ENCODE measurements at regions not wholly inside any gene's neighbourhood (a gene's known extent, or its start where the extent isn't known, plus 50 kb on each side); places are given as distances from the start of the nearest gene placed in this dataset.

DNA sequence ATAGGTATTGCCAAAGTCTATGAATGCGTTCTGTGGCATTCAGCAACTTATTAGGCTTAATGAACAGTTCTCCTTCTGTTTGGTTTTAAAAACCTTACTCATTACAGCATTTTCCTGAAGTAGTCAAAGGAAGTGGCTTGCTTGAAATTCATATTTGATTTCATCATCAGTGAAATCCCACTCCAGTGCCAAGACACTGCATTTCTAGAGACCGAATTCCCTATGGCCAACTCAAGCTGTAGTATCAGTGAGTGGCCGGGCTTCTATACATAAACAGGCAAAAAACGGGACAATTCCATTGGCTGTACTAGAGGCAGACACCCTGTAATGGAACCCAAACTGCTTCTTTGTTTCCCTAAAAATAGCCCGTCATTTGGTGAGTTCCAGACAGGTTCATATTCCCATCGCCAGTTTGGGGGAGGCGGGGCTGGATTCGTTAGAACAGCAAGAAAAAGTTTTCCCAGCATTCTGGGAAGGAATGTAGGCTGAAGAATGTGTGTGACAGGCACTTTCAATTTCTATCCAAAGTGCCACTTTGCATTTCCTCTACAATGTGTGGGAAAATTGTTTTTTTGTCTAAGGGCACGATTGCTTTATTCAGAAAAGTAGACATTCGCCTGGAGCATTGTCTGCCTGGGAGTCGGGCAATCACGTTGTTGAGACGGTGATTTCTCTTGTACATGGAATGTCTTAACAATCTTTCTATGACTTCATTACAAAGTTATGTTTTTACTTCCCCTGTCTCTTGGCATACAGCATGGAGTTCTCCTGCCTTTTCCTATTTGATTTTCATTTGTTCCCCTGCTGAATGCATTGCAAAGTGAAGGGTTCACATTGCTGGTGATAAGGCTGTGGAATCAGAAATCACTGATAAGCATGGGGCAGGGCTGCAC, 141.8 kb upstream of the MAST4 start:
- Mint-ChIP-seq H3K9me3 (peaks cover 25% of the 10 kb centered on the region), H3K27ac (no peak overlapping the region), H3K36me3 (ENCODE audit: low read depth) (peaks cover 5% of the 10 kb centered on the region), H3K4me1 (no peaks in the 10 kb centered on the region), H3K27me3 (ENCODE audit: low read depth, poor library complexity) (peaks cover 3% of the 10 kb centered on the region), H3K4me3 (no peak overlapping the region)
- TF ChIP-seq, protein P1, sequence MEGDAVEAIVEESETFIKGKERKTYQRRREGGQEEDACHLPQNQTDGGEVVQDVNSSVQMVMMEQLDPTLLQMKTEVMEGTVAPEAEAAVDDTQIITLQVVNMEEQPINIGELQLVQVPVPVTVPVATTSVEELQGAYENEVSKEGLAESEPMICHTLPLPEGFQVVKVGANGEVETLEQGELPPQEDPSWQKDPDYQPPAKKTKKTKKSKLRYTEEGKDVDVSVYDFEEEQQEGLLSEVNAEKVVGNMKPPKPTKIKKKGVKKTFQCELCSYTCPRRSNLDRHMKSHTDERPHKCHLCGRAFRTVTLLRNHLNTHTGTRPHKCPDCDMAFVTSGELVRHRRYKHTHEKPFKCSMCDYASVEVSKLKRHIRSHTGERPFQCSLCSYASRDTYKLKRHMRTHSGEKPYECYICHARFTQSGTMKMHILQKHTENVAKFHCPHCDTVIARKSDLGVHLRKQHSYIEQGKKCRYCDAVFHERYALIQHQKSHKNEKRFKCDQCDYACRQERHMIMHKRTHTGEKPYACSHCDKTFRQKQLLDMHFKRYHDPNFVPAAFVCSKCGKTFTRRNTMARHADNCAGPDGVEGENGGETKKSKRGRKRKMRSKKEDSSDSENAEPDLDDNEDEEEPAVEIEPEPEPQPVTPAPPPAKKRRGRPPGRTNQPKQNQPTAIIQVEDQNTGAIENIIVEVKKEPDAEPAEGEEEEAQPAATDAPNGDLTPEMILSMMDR (IDR thresholded peaks at IDR 0.05), result no peak
- no peak for DNase-seq

DNA sequence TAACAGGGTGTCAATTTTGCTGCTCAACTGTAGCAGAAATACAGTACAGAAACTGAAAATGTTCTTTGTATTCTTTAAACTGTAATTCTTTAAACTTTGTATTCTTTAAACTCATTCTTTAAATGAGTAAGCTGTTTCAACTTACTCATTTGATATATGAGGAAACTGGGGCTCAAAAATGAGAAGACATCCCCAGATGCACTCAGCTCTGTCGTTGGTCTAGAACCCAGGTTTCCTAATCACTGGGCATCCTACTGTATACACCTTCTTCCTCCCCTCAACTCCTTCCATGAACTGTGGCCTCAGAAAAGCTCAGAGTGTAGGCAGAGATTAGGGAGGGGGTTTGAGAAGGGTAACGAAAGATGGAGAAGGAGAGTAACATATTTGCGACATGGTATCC, 136.5 kb upstream of the MAST4 start:
- H3K4me1 Mint-ChIP-seq, result no peaks in the 10 kb centered on the region
- no peak overlapping the region for H3K27ac Mint-ChIP-seq
- no peak overlapping the region for H3K4me3 Mint-ChIP-seq
- H3K27me3 Mint-ChIP-seq (ENCODE audit: low read depth, poor library complexity), result peaks cover 3% of the 10 kb centered on the region
- DNase-seq, result no peak
- TF ChIP-seq, protein P1 (IDR thresholded peaks at IDR 0.05), result no peak
- H3K36me3 Mint-ChIP-seq (ENCODE audit: low read depth), result no peaks in the 10 kb centered on the region
- H3K9me3 Mint-ChIP-seq, result peaks cover 9% of the 10 kb centered on the region

GRCh38 chr5:66467564-66467963, 128.6 kb upstream of the MAST4 start:
- TF ChIP-seq, protein P1 (IDR thresholded peaks at IDR 0.05), result no peak
- Mint-ChIP-seq H3K9me3 (peaks cover 79% of the 10 kb centered on the region), H3K27ac (no peak overlapping the region), H3K27me3 (ENCODE audit: low read depth, poor library complexity) (no peaks in the 10 kb centered on the region), H3K4me1 (no peaks in the 10 kb centered on the region), H3K4me3 (no peak overlapping the region), H3K36me3 (ENCODE audit: low read depth) (peaks cover 13% of the 10 kb centered on the region)
- no peak for DNase-seq

GRCh38 chr5:66469684-66470083, 126.5 kb upstream of the MAST4 start:
- H3K27me3 Mint-ChIP-seq (ENCODE audit: low read depth, poor library complexity), result no peaks in the 10 kb centered on the region
- H3K36me3 Mint-ChIP-seq (ENCODE audit: low read depth), result peaks cover 13% of the 10 kb centered on the region
- H3K27ac Mint-ChIP-seq, result no peak overlapping the region

GRCh38 chr5:66472010-66472409, 124.2 kb upstream of the MAST4 start:
- Mint-ChIP-seq H3K4me3 (no peak overlapping the region), H3K9me3 (peaks cover 58% of the 10 kb centered on the region), H3K27me3 (ENCODE audit: low read depth, poor library complexity) (no peaks in the 10 kb centered on the region), H3K4me1 (no peaks in the 10 kb centered on the region), H3K36me3 (ENCODE audit: low read depth) (peaks cover 6% of the 10 kb centered on the region), H3K27ac (no peak overlapping the region)
- DNase-seq, result no peak
- TF ChIP-seq, protein P1 (IDR thresholded peaks at IDR 0.05), result no peak

More at GRCh38 chr5:66469684-66470083, 126.5 kb upstream of the MAST4 start:
- Mint-ChIP-seq H3K4me3 (no peak overlapping the region), H3K9me3 (peaks cover 80% of the 10 kb centered on the region), H3K4me1 (no peaks in the 10 kb centered on the region)
- TF ChIP-seq, protein P1 (IDR thresholded peaks at IDR 0.05), result no peak
- no peak for DNase-seq

- Mint-ChIP-seq H3K27ac (no peak overlapping the region), H3K27me3 (ENCODE audit: low read depth, poor library complexity) (no peaks in the 10 kb centered on the region), H3K4me3 (no peak overlapping the region), H3K9me3 (peaks cover 38% of the 10 kb centered on the region), H3K36me3 (ENCODE audit: low read depth) (no peaks in the 10 kb centered on the region), H3K4me1 (no peaks in the 10 kb centered on the region)
- DNase-seq, result no peak
- TF ChIP-seq, protein P1 (IDR thresholded peaks at IDR 0.05), result no peak
Observed at GRCh38 chr5:66475731-66476130, 120.5 kb upstream of the MAST4 start.
